ENCODE measurements at regions not wholly inside any gene's neighbourhood (a gene's known extent, or its start where the extent isn't known, plus 50 kb on each side); places are given as distances from the start of the nearest gene placed in this dataset.
A peak's percentile ranks its signal among the peaks of the same experiment; 100 is the strongest.
"Not testable (repeated sequence)": the region's sequence is repeated elsewhere in the genome, so short reads cannot be mapped to it uniquely, and the experiment has no call there.

DNA sequence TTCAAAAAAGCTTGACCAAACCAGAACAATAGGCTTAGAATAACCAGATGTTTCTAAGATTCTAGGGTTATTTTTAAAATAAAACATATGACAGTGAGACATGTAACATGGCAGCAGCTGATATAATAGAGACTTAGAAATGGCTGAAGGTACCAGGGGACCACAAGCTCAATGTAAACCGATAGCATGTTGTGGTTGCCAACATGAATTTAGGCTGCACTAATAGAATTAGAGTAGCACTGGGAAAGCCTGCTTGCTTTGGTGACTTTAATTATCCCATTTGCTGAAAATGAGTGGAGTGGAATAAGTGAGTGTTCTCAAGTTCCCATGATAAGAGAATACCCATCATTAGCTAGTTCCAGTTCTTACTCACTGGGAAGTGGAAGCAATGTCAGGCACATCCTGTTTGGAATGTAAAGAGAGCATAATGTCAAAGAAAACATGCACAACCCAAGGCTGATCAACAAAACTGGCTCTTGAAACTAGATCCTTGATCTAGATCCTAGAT, 621.2 kb upstream of the CDH5 start:
- H3K4me3 ChIP-seq: no peak overlapping the region
- H3K36me3 ChIP-seq (ENCODE audit: insufficient read depth, low read length): no peaks in the 10 kb centered on the region
- H3K9ac ChIP-seq (ENCODE audit: insufficient read length): no peak overlapping the region
- H3K9me3 ChIP-seq (ENCODE audit: low read depth, low read length): no peaks in the 10 kb centered on the region
- TF ChIP-seq POLR2AphosphoS5 (IDR thresholded peaks at IDR 0.05; ENCODE audit: borderline replicate concordance, low read depth, low read length): no peak
- no peak for TF ChIP-seq FOXP2 (optimal IDR thresholded peaks at IDR 0.05; ENCODE audit: control extremely low read depth, extremely low read length, insufficient read depth)
- no peak for TF ChIP-seq EZH2 (IDR thresholded peaks at IDR 0.05)
- DNase-seq (ENCODE audit: low read depth, low spot score): no peak
- H3K27ac ChIP-seq: no peak overlapping the region

DNA sequence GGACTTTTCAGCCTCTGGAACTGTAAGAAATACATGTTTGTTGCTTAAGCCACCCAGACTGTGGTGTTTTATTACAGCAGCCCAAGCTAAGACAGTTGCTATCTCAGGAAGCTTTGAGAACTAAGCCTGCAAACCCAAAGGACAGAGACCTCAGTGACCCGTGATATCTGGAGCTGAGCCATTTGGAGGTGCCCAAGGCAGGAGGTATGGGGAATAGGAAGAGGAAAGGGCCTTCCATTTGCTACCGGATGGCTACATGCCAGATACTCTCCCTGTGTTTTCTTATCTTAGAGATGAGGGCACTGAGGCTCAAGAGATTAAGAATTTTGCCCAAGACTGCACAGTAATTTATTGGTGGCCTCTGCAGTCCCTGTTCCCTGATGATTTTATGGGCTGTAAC, 622.1 kb upstream of the CDH5 start:
- Histone ChIP-seq H3K27ac (no peak overlapping the region), H3K36me3 (ENCODE audit: insufficient read depth, low read length) (no peaks in the 10 kb centered on the region), H3K9ac (ENCODE audit: insufficient read length) (no peak overlapping the region), H3K4me3 (no peak overlapping the region), H3K9me3 (ENCODE audit: low read depth, low read length) (no peaks in the 10 kb centered on the region)
- TF ChIP-seq EZH2 (IDR thresholded peaks at IDR 0.05) (no peak), POLR2AphosphoS5 (IDR thresholded peaks at IDR 0.05; ENCODE audit: borderline replicate concordance, low read depth, low read length) (no peak), FOXP2 (optimal IDR thresholded peaks at IDR 0.05; ENCODE audit: control extremely low read depth, extremely low read length, insufficient read depth) (no peak)
- no peak for DNase-seq (ENCODE audit: low read depth, low spot score)

DNA sequence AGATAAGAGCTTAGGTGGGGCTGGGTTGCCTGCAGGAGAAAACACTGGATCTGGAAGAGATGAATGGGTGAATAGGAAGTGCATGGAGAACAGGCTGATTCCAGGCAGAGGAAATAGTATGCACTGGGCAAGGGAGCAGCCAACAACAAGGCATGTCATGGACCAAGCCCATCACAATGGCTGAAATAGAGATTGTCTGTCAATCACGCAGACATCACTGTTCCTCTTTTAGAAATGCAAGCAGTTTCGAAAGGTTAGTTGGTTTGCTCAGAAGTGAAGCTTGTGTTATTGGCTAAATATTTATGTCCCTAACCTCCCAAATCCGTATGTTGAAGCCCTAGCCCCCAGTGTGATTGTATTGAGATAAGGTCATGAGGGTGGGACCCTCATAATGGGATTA, 621.7 kb upstream of the CDH11 start:
- H3K4me3 ChIP-seq: no peak overlapping the region
- H3K9me3 ChIP-seq (ENCODE audit: low read depth, low read length): no peaks in the 10 kb centered on the region
- no peak for DNase-seq (ENCODE audit: low read depth, low spot score)
- no peak overlapping the region for H3K9ac ChIP-seq (ENCODE audit: insufficient read length)
- H3K36me3 ChIP-seq (ENCODE audit: insufficient read depth, low read length): no peaks in the 10 kb centered on the region
- TF ChIP-seq POLR2AphosphoS5 (IDR thresholded peaks at IDR 0.05; ENCODE audit: borderline replicate concordance, low read depth, low read length): no peak
- TF ChIP-seq FOXP2 (optimal IDR thresholded peaks at IDR 0.05; ENCODE audit: control extremely low read depth, extremely low read length, insufficient read depth): no peak
- no peak for TF ChIP-seq EZH2 (IDR thresholded peaks at IDR 0.05)
- no peak overlapping the region for H3K27ac ChIP-seq

DNA sequence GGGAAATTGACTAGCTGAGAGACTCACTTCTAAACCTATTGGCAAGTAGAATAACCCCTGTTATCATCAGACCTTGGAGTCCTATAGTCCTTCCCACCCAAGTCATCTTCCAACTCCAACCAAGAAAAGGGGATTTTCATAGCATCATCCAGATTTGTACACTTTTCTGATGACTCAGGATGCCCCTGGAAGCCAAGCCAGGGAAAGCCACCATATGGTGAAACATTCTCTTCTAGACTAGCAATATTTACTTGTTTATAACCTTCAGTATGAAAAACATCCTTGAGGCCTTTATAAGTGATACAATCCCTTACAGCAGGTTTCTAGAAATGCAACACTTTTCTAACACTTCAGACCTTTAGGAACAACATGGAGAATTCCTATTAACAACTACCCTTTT, 618.8 kb upstream of the CDH11 start:
- no peaks in the 10 kb centered on the region for H3K9me3 ChIP-seq (ENCODE audit: low read depth, low read length)
- TF ChIP-seq EZH2 (IDR thresholded peaks at IDR 0.05): no peak
- TF ChIP-seq FOXP2 (optimal IDR thresholded peaks at IDR 0.05; ENCODE audit: control extremely low read depth, extremely low read length, insufficient read depth): no peak
- no peak for TF ChIP-seq POLR2AphosphoS5 (IDR thresholded peaks at IDR 0.05; ENCODE audit: borderline replicate concordance, low read depth, low read length)
- no peak for DNase-seq (ENCODE audit: low read depth, low spot score)
- H3K4me3 ChIP-seq: no peak overlapping the region
- no peaks in the 10 kb centered on the region for H3K36me3 ChIP-seq (ENCODE audit: insufficient read depth, low read length)
- H3K27ac ChIP-seq: no peak overlapping the region
- H3K9ac ChIP-seq (ENCODE audit: insufficient read length): no peak overlapping the region

DNA sequence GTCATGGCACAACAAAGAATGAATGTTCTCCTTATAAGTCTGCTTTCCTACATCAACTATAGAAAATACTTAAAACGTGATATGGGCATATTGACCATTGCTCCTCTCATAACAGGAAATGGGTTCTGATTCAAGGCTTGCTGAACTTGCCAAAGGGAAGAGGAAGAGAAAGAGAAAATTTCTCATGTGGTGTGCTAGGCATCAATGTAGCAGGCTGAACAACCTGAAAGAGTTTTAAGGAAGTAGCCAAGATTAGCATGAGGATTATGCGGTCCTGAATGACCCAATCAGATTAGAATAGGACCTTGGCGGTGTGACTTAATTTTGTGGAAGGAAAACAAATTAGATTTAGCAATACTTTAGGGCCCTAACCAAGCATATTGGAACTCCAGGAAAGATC, 617.7 kb upstream of the CDH11 start:
- DNase-seq (ENCODE audit: low read depth, low spot score): no peak
- no peak overlapping the region for H3K4me3 ChIP-seq
- no peak for TF ChIP-seq FOXP2 (optimal IDR thresholded peaks at IDR 0.05; ENCODE audit: control extremely low read depth, extremely low read length, insufficient read depth)
- no peak for TF ChIP-seq POLR2AphosphoS5 (IDR thresholded peaks at IDR 0.05; ENCODE audit: borderline replicate concordance, low read depth, low read length)
- no peak for TF ChIP-seq EZH2 (IDR thresholded peaks at IDR 0.05)
- H3K9ac ChIP-seq (ENCODE audit: insufficient read length): no peak overlapping the region
- no peaks in the 10 kb centered on the region for H3K36me3 ChIP-seq (ENCODE audit: insufficient read depth, low read length)
- H3K9me3 ChIP-seq (ENCODE audit: low read depth, low read length): no peaks in the 10 kb centered on the region
- no peak overlapping the region for H3K27ac ChIP-seq

DNA sequence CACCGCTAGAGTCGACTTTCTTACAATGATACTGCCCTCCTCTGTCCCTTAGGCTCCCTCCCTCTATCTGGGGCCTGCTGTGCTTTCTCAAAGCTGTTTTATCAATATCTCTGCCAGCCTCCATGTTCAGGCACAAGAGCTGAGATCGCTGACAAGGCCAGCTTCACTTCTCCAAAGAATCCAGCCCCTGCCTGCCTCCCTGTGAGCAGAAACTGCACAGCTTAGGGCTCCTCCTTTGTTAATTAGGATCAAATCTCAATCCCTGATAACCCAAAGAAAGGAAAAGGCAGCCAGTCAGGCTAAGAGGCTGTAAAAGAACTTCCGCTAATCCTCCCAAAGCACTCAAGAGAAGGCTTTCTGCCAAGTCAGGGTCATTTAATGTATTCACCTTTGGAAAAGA, 616.0 kb upstream of the CDH11 start:
- no peak for DNase-seq (ENCODE audit: low read depth, low spot score)
- Histone ChIP-seq H3K4me3 (no peak overlapping the region), H3K9ac (ENCODE audit: insufficient read length) (no peak overlapping the region), H3K36me3 (ENCODE audit: insufficient read depth, low read length) (no peaks in the 10 kb centered on the region), H3K27ac (0 out of 2 replicates have a peak overlapping the region, but pooled peaks have one; percentile 25), H3K9me3 (ENCODE audit: low read depth, low read length) (no peaks in the 10 kb centered on the region)
- TF ChIP-seq POLR2AphosphoS5 (IDR thresholded peaks at IDR 0.05; ENCODE audit: borderline replicate concordance, low read depth, low read length) (no peak), FOXP2 (optimal IDR thresholded peaks at IDR 0.05; ENCODE audit: control extremely low read depth, extremely low read length, insufficient read depth) (no peak), EZH2 (IDR thresholded peaks at IDR 0.05) (no peak)

DNA sequence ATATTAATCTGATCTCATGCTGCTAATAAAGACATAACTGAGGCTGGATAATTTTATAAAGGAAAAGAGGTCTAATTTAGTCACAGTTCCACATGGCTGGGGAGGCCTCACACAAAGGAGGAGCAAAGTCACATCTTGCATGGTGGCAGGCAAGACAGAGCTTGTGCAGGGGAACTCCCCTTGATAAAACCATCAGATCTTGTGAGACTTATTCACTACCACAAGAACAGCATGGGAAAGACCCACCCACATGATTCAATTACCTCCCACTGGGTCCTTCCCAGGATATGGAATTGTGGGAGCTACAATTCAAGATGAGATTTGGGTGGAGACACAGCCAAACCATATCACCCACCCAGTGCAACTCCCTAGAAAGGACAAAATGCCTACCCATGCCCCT, 613.8 kb upstream of the CDH11 start:
- not testable (repeated sequence) for H3K9ac ChIP-seq (ENCODE audit: insufficient read length); H3K4me3 ChIP-seq; H3K36me3 ChIP-seq (ENCODE audit: insufficient read depth, low read length); H3K27ac ChIP-seq; DNase-seq (ENCODE audit: low read depth, low spot score); H3K9me3 ChIP-seq (ENCODE audit: low read depth, low read length)

DNA sequence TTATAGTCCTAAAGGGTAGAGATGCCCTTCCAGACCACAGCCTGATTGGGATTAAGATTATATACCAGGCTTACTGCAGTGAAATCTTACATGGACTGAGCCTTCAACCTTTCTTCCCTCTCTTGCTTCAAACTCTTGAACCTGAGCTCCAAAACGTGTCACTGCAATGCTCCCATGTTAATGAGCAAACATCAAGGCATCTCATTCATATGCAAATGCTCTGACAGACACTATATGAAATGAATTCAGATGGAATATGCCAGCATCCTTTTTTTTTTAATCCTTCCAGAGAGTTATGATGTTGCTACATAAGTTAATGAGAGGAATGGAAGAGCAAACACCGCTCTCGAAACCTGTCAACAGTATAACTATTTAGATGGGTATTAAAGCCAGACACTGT, 611.9 kb upstream of the CDH11 start:
- no peak for DNase-seq (ENCODE audit: low read depth, low spot score)
- Histone ChIP-seq H3K9ac (ENCODE audit: insufficient read length) (no peak overlapping the region), H3K27ac (no peak overlapping the region), H3K9me3 (ENCODE audit: low read depth, low read length) (no peaks in the 10 kb centered on the region), H3K36me3 (ENCODE audit: insufficient read depth, low read length) (no peaks in the 10 kb centered on the region), H3K4me3 (no peak overlapping the region)
- no peak for TF ChIP-seq FOXP2 (optimal IDR thresholded peaks at IDR 0.05; ENCODE audit: control extremely low read depth, extremely low read length, insufficient read depth)
- TF ChIP-seq POLR2AphosphoS5 (IDR thresholded peaks at IDR 0.05; ENCODE audit: borderline replicate concordance, low read depth, low read length): no peak
- no peak for TF ChIP-seq EZH2 (IDR thresholded peaks at IDR 0.05)

DNA sequence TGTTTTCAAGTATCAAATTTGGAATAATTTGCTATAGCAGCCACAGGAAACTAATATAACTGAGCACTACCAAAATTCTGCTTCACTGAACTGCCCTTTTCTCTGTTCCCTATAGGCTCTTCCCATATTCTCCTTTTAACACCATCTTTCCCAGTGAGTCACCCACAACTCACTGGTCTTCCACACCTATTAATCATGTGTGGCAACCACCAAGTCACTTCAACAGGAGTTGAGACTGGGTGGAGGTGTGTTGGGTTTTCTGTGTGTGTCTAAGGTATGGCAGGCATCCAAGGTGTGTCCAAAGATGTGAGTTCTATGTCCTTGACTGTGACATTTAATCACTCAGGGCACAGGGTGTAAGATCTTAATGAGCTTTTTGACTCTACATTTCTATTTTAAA, 610.0 kb upstream of the CDH11 start:
- DNase-seq (ENCODE audit: low read depth, low spot score): no peak
- H3K9me3 ChIP-seq (ENCODE audit: low read depth, low read length): no peaks in the 10 kb centered on the region
- TF ChIP-seq POLR2AphosphoS5 (IDR thresholded peaks at IDR 0.05; ENCODE audit: borderline replicate concordance, low read depth, low read length) (no peak), FOXP2 (optimal IDR thresholded peaks at IDR 0.05; ENCODE audit: control extremely low read depth, extremely low read length, insufficient read depth) (no peak), EZH2 (IDR thresholded peaks at IDR 0.05) (no peak)

More for the DNA sequence above, 610.0 kb upstream of the CDH11 start:
- Histone ChIP-seq H3K9ac (ENCODE audit: insufficient read length) (no peak overlapping the region), H3K36me3 (ENCODE audit: insufficient read depth, low read length) (no peaks in the 10 kb centered on the region), H3K4me3 (no peak overlapping the region), H3K27ac (no peak overlapping the region)
